ENCODE measurements at regions not wholly inside any gene's neighbourhood (a gene's known extent, or its start where the extent isn't known, plus 50 kb on each side); places are given as distances from the start of the nearest gene placed in this dataset.

DNA sequence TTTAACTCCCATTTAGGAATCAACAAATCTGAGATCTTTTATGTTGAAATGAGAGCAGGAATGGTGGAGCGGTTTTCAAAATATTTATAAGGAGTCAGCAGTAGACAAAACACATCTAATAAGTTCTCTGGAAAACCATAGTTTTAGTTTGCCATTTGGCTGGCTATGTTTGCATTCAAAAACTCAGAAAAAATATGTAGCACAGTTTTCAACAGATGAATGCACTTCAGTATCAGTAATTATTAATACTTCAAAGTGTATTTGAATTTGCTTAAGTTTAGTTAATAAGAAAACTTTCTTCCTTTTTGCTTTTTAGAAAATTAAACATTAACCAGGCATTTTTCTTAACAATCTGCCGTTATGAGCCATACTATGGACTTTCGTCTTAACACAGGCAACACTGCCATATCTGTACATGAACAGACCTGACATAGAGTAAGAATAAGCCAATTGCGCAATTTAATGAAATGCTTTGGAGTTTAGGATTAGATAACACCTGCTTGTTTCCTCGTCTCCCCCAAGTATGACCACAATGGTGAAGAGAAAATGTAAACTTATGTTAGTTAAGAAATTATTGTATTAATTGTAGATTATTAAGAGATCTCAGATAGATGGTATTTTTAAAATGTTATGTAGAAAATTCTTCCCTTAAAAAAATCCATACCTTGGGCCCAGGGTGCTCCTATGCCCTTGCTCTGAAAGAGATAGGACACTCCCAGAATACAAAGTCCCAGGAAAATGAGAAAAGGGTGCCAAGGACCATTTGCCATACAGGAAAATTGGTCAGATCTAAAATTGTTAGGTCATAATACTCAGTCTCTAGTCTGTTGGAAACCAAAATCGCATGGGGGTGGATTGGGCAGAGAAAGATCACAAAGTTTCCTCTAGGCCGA lies 552.3 kb upstream of the ARGLU1 start:
- no peak for DNase-seq (ENCODE audit: low read depth in 2 of 2)

DNA sequence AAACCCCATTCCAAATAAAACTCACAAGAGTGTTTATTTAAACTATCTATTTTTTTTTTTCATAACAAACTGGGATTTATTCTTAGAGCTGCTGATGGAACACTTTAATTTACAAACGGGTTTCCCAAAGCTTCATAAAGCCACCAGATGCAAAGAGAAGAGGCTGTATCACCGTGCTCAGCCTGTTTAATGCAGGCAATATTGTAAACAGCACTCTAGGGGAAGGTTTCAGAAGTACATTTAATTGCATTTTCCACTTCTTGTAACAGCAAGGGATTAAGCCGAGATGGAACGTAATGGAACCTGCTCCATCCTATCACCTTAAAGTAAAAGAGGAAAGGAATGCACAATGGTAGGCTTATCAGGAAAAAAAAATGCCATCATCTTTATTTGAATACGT lies 550.6 kb upstream of the ARGLU1 start:
- no peak for DNase-seq (ENCODE audit: low read depth in 2 of 2)

DNA sequence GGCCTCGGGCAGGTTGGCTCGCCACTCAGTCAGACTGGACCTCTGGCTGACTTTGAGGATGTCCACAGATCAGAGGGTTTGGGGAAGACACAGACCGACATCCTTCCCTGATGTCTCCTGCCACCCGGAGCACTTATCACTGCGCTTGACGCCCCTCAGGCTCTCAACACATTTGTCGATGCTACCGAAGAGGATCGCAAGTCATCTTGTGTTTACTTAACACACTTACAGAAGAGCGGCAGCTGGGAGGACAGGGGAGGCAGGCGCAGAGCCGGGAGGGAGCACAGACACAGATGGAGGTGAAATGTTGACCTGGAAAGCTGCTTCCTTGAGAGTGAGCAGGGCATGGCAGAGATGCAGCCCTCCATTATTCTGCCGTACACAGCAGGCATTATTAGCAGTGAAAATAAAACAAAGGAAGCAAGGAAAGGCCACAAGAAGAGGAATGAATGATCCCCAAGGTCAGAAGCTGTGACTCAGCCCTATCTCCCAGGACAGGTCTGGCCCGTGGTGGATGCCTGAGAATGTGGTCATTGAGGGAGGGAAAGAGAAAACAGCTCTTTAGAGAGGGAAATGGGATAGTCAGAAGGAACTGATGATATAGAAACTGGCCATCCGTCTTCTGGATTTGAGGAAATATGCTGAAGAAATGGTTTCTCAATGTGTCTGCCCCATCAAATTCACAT lies 549.5 kb upstream of the ARGLU1 start:
- no peak for DNase-seq (ENCODE audit: low read depth in 2 of 2)

DNA sequence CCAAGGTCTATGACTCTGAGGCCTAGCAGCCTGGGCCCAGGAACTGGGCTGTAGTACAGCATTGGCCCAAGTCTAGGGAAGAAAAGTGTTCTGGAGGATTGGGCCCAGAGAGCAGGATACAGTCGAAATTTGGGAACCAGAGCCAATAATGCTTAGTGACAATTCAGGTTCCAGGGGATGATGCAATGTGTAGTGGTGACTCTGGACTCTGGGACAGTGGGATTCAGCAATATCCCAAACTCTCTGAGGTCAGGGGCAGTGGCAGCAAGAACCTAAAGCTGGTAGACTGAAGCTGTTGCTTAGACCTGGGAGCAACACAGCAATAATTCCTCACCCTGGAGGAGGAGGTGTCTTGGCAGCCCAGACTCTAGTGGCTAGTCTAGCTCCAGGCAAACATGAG lies 545.5 kb upstream of the ARGLU1 start:
- no peak for DNase-seq (ENCODE audit: low read depth in 2 of 2)

DNA sequence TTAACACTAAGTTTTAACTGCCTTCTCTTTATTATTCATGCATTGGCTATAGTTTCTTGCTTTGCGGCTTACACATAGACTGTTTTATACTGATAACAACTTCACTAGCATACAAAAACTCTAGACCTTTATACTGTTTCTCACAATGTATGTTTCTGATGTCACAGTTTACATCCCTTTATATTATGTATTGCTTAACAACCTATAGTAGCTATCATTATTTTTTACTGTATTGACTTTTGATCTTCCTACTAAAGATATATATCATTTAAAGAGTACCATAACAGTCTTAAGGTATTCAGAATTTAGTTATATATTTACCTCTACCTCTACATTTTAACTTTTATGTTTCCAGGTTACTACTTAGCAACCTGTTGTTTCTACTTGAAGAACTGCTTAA lies 543.3 kb upstream of the ARGLU1 start:
- no peak for DNase-seq (ENCODE audit: low read depth in 2 of 2)

DNA sequence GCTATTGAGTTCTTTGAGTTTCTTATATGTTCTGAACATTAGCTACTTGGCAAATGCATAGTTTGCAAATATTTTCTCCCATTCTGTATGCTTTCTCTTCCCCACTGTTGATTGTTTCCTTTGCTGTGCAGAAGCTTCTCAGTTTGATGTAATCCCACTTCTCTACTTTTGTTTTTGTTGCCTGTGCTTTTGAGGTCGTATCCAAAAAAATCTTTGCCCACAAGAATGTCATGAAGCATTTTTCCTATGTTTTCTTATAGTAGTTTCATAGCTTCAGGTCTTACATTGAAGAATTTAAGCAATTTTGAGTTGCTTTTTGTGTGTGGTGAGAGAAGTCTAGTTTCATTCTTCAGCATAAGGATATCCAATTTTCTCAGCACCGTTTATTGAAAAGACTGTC lies 536.7 kb upstream of the ARGLU1 start:
- DNase-seq (ENCODE audit: low read depth in 2 of 2), result no peak

DNA sequence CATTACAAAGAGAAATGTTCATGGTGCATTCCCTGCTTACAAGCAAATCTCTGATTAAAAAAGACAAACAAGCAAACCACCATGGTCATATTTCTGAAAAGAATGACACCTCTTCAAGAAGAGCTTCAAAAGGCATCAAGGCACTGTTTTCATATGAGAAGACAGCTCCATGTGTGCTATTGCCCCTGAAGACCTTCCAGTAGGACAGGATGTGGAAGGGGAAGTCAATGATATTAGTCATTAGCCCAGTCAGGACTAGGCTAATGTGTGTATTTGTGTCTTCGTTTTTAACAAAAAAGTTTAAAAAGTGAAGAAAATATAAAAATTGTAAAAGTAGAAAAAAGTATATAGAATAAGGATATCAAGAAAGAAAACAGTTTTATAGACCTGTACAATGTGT lies 534.7 kb upstream of the ARGLU1 start:
- DNase-seq (ENCODE audit: low read depth in 2 of 2), result no peak

DNA sequence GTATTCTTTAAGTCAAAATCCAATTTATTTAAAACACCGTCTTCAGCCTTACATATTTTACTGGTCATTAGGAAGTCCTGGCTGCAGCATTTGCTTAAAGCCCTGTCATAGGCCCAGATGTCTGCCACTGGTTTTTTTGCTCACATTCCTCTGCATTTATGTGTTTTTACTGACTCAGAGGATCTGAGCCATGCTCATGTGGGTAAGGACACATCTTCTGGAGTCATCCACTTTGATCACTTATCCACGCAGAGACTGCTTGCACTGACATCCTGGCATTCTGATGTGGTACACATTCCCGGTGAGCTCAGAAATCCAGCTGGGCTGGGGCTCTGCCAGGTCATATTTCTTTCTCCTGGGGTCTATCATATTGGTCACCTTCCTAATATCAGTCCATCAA lies 531.7 kb upstream of the ARGLU1 start:
- DNase-seq (ENCODE audit: low read depth in 2 of 2), result no peak

DNA sequence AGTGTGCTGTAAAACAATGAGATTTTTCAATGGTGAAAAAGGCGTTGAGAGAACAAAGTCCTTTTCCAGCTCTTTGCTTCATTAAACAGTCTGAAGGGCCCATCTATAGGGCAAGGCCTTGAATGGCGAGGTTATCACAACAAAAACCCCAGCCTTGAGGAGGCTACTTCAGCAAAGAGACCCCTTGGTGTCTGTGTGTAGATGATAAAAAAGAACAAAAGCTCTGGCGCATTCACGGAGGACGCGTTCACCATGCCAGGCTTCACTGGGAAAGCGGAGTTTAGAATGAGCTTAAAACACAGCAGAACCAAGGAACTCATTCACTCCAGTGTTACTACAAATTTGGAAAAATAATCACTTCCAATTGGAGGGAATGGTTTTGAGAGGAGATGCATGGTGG lies 530.0 kb upstream of the ARGLU1 start:
- DNase-seq (ENCODE audit: low read depth in 2 of 2), result no peak

DNA sequence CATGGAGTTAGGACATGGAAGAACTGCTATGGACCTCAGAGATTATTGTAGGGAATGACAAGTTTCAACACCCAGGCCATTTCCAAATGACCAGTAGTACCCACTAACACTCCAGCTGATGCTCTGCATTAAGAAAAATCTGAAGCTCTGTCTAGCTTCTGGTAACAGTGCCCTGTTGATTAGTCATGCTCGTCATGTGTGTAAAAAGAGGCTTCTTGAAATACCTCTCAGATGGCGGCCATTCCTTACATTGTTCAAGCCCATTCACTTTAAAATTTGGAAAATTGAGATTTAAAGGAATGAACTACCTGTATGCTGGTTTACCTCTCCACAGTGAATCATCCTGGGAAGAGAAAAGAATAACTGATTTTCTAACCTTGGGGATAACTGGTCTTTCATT lies 527.9 kb upstream of the ARGLU1 start:
- no peak for DNase-seq (ENCODE audit: low read depth in 2 of 2)

DNA sequence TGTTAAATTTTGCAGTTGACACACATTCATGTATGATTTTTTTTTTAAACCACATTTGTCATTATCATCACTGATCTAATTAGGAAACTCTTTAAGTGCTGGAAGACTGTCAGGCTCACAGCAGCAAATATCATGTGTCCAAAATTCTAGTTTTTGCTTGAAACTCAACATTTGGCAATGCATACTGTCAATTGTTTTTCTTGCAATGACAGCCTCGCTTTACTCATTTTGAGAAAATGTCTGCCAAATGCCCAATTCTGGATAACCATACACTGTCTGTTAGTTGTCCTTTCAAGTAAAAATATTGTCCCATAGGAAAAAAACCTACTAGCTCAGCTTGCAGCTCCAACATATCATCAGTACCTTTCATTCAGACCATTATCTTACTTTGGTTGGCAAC lies 523.9 kb upstream of the ARGLU1 start:
- no peak for DNase-seq (ENCODE audit: low read depth in 2 of 2)

DNA sequence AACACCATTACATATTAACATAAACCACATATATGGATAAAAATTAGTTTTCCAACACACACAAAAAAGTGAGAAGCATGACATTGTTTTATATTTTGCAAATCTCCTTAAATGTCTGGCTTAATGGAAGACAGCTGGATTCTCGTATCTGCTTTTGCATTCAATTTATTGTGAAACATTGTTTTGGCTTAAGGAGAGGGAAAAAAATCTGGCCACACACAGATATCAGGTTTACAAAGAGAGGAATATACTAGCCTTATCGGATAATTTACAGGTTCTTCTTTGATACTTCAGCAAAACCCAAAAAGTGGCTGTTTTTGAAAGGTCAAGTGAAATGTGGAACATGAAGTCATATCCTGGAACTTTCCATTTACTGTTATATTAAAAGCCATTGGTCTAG lies 523.5 kb upstream of the ARGLU1 start:
- no peak for DNase-seq (ENCODE audit: low read depth in 2 of 2)

DNA sequence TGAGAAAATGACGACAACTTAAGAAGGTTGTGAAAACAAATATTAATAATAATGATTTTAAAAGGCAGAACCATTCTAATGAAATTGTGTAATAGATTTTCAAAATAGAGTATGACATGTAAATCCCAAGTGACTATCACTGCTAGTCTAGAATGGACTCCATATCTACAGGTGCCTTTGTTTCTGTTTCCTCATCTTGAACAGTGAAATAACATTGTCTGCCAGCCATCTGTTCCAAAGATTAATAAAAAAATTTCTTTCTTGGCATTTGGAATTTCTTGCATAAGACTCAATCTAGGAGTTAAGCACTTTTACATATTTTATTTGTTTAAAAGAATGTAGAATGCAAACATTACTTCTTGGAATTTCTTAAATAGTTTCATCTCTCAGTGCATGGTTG lies 520.1 kb upstream of the ARGLU1 start:
- no peak for DNase-seq (ENCODE audit: low read depth in 2 of 2)

DNA sequence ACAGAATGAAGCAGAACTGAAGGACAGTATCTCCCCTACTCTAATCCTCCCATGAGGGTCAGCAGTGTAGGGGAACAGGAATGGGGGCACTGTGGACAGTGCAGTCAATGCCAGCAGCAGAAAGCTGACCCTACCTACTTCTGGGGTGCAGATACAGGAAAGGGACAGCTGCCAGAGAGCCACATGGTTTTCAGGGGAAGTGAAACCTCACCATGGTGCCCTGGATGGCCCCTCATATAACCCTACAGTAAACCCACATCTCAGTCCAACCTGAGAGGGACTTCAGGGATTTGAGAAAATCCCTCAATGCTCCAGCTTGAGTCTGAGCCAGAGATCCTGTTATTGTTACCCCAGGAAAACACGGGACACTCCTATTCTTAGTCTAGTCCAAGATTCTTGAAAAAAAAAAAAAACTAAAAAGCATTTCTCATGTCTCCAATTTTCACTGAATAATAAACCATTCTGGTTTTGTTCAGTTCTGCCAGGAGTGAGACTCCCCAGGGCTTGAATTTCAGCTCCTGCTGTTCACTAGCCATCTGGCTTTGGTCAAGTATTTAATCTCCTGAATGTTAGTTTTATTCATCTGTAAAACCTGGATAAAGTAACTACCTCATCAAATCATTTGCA lies 511.6 kb upstream of the ARGLU1 start:
- DNase-seq (ENCODE audit: low read depth in 2 of 2), result no peak

DNA sequence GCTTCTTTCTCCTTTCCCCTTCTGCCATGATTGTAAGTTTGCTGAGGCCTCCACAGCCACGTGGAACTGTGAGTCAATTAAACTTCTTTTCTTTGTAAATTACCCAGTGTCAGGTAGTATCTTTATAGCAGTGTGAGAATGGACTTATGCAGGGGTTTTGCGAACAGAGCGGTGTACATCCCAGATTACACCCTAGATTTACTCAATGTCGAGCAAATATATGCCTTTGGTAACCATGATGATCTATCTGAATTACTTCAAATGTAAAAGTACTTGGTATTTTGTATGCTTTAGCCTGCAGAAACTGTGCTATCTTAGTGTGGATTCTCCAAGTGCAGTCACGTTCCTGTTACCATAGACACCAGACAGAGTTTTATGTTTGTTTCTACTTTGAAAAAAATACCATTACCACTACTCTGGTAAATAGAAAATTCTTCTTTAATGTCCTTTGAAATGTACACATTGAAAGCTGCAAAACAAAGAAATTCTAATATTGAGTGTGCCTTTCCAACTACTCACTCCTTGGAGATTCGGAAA lies 510.4 kb upstream of the ARGLU1 start:
- DNase-seq (ENCODE audit: low read depth in 2 of 2), result no peak

DNA sequence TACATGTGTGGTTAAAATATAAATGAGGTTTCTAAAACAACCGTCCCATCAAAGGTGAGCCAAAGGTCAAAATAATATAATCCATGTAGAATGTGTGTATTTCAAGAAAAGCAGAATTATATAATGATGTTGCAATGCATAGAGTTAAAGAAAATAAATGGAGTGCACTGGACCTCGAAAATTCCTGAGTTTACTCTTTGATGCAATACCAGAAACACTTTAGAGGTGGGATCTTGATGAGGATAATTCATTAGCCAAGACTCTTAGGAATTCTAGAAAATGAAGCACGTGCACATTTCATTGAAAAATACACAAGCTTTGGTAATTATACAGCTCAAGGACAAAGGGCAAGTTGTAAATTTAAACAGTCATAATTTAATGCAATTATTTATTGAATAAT lies 508.9 kb upstream of the ARGLU1 start:
- no peak for DNase-seq (ENCODE audit: low read depth in 2 of 2)

DNA sequence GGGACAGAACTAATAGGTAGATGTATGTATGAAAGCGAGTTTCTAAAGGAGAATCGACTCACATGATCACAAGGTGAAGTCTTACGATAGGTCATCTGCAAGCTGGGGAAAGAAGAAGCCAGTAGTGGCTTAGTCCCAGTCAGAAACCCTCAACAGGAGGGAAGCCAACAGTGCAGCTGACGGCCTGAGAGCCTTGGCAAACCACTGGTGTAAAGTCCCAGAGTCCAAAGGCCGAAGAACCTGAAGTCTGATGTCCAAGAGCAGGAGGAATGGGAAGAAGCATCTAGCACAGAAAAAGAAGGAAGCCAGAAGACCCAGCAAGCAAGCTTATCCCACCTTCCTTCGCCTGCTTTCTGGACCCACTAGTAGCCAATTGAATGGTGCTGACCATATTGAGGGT lies 507.6 kb upstream of the ARGLU1 start:
- DNase-seq (ENCODE audit: low read depth in 2 of 2), result no peak

DNA sequence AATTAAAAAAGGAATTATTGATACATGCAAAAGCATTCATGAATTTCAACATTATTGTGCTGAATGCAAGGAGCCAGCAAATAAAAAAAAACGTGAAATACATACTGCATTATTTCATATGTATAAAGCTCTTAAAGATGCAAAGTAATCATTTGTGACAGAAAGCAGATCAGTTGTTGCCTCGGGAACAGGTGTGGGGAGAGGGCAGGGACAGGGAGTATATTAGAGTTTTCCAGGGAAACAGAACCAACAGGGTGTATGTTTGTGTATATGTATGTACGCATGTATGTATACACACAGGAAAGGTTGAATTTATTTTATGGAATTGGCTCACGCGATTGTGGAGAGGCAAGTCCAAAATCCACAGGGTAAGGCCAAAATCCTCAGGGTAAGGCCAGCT lies 502.9 kb upstream of the ARGLU1 start:
- DNase-seq (ENCODE audit: low read depth in 2 of 2), result no peak

DNA sequence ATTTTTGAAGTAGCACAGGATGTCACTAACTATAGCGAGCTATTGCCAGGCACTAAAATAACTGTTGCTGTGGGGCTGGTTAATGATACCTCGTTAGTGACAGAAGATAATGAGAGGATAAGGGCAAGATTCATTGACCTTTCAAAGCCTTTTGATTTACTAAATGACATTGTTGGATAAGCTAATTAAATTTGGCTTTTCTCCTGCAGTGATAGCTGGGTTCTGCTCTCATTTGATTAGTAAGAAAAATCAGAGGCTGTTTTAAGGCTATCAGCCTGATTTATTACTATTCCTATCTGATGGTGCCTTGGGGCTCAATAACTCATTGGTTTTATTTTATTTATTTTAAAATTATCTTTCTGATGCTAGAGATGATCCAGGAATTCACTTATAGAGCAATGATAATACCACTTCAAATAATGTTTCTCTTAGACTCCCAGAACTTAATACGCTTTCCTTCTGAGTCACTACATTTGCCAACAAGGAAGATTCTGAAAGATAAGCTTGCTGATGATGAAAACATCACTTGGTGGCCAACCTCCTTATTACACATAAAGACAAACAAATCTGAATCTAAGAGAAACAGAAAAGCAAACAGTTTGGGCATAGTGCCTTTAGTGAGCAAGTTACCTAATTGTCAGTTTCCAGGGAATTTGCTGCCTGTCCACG lies 501.3 kb upstream of the ARGLU1 start:
- no peak for DNase-seq (ENCODE audit: low read depth in 2 of 2)

DNA sequence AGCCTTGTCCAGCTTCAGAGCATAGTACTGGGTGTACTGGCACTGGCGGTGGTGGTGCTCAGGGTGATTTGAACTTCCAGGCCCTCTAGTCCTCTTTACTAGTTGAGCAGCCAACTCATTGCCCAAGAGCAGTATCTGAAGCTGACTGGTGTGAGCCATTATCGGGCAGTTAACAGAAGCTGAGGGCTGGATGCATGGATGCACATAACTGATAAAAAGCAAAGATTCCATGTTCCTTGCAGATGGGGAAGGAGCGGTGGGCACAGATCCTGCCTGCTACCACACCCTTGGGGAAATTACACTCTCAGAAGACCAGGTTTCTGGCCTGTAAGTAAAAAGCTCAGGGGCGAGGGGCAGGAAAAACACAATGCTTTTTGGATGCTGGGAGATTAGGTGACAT lies 499.4 kb upstream of the ARGLU1 start:
- no peak for DNase-seq (ENCODE audit: low read depth in 2 of 2)

DNA sequence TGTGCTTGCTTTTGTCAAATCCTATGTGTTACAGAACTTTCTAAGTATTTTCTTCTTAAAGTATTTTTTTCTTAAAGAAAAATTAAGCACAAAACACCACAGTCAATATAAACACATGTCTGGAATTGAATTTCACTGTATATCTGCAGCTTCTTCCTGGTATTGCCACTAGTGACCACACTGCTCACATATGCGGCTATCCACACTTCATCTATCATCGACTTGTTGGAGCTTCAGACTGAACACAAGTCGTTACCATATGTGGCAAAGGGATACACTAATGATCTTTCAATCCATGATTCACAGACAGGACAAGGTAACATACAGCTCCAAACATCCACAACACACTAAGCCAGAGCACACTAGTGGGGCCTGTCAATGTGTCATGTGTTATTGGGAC lies 498.4 kb upstream of the ARGLU1 start:
- DNase-seq (ENCODE audit: low read depth in 2 of 2), result no peak

DNA sequence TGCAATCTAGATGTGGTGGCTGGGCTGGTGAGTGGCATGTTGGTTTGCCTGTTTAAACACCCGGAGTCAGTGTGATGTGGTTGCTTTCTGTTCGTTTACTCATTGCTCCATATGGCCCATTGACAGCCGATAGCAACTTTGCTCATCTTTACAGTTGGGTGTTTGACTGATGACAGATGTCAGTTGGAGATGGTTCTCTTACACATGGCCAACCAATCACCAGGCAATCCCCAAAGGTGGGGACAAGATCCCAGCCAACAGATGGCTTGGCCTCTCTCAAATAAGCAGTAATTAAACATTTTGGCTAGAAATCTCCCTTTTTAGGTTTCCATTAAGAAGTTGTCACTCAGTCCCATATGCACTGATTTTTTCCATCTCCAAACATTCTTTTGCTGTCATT lies 497.1 kb upstream of the ARGLU1 start:
- DNase-seq (ENCODE audit: low read depth in 2 of 2), result no peak

Measured in stimulated activated CD8-positive, alpha-beta memory T cell treated with anti-CD3 and anti-CD28 coated beads, Interleukin-7, amount 100 ng/mL, for 4 hours (primary cell).